H1 (cell line): ENCODE measurements at regions not wholly inside any gene's neighbourhood (a gene's known extent, or its start where the extent isn't known, plus 50 kb on each side); places are given as distances from the start of the nearest gene placed in this dataset.

Source experiments
- CHD7 ChIP-seq: fragments of 300-600 bp; sonication (generic); IDR thresholded peaks from 2 replicates; pipeline ENCODE4 v1.7.1; 2012; ENCODE audit warnings: low read length, moderate library complexity, mild to moderate bottlenecking, inconsistent platforms; ENCODE audit not compliant: insufficient replicate concordance
- RAD21 ChIP-seq, 2 experiments: IDR thresholded peaks in 1 of 2; conservative IDR thresholded peaks in 1 of 2; 2 replicates each; pipeline ENCODE4 v1.6.1; 2011; ENCODE audit warnings: low read depth in 2 of 2, low read length in 2 of 2, improper control_type of control experiment in 1 of 2, inconsistent platforms in 1 of 2, mild to moderate bottlenecking in 1 of 2, moderate library complexity in 1 of 2
- TCF12 ChIP-seq: IDR thresholded peaks from 2 replicates; pipeline ENCODE4 v1.6.1; 2011; ENCODE audit warnings: low read depth, mild to moderate bottlenecking, low read length
- USF2 ChIP-seq: IDR thresholded peaks from 2 replicates; pipeline ENCODE4 v1.6.1; 2011; ENCODE audit warnings: low read length, improper control_type of control experiment

GRCh38 chr14:86602263-86602662 is 1072.3 kb downstream of the FLRT2 start (continued):
- TF ChIP-seq CHD7 (no peak), USF2 (no peak), TCF12 (no peak), RAD21 (IDR thresholded peaks at IDR 0.05 in 1 of 2, conservative IDR thresholded peaks at IDR 0.05 in 1 of 2; ENCODE audit: low read depth in 2 of 2, low read length in 2 of 2) (no peak)
- TF ChIP-seq, all 59 proteins: peak for 0
